DMS114 treated with DMSO at 0.1 percent for 48 hours (cell line): ENCODE measurements at regions not wholly inside any gene's neighbourhood (a gene's known extent, or its start where the extent isn't known, plus 50 kb on each side); places are given as distances from the start of the nearest gene placed in this dataset.

Experiments used
- DNase-seq: peaks from one replicate; lab custom pipeline; 2025; ENCODE audit not compliant: unreplicated experiment; lab: John Stamatoyannopoulos, UW

DNA sequence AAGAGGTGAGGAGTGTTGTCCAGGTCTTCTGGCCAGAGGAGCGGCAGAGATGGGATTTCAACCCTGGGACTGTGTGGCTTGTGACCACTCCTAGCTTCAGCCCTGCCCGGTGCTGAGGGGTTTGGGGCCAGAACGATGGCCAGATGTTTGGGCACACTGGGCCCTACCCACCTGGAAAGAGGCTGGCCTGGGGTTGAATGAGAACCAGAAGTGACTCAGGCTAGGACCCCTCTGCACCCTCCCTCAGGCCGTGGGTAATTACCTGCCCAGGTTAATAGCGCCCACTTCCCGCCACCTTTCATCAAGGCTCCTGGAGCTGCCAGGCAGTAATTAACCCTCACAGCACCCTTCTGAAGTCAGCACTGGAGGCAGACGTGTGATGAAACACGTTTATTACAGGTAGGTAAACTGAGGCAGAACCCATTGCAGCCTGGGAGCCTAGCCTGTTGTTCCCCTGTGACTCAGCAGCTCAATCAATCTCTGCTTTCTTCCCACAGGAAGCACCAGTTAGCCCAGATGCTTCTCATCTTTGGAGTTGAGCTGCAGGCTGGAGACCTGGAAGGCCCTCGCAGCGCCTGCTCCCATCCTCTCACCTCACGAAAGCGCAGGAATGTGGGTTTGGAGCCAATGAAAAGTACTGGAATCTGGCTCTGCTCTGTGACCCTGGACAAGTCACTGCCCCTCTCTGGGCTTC is 120.8 kb downstream of the CEBPB start:
- no peak for DNase-seq

- DNase-seq = no peak
Measured at GRCh38 chr20:50312002-50312681, 121.5 kb downstream of the CEBPB start.

GRCh38 chr20:50312682-50313521 is 122.3 kb downstream of the CEBPB start:
- no peak for DNase-seq

GRCh38 chr20:50313522-50313820 is 122.8 kb downstream of the CEBPB start:
- no peak for DNase-seq

- no peak for DNase-seq
Measured at GRCh38 chr20:50313827-50314677, 123.4 kb downstream of the CEBPB start.

GRCh38 chr20:50314678-50315335 is 124.2 kb downstream of the CEBPB start:
- no peak for DNase-seq

DNA sequence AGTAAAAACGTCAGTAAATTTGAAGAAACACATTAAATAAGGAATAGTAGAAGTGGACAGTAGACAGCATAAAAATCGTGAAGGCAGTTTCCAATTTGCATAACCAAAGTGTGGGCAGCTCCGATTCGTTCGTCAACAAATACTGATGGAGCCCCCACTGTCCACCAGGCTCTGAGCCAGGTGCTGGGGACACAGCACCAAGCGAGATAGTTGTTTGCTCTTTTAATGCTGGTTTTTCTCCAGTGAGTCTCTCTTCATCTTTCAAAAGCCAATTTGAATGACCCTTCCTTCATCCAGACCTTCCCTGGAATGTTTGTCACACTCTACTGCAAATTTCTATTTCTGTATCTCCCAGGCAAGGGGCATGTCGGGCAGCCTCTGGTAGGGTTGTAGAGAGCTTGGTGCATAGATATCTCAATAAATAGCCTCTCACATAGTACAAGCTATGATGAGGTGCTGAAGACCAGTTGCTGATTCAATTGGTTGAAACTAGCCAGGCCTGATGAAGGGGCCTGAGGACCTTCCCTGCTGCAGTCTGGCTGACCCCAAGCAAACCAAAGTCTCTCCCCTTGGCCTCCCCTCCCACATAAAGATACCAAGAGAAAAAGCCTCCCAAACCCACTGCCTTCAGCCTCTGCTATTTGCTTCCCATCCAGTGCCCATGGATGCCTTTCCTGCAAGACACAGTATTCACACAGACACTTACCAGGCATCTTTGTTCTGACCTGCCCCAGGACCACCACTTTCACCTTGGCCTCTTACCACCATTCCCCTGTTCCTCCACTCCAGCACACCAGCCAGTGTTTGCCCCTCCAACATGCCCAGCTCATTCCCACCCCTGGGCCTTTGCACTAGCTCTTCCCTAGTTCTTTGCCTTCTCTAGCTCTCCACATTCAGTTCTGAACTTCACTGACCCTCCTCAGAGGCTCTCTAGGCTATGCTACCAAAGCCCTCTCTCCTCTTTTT is 125.2 kb downstream of the CEBPB start:
- no peak for DNase-seq

GRCh38 chr20:50317116-50317515 is 126.5 kb downstream of the CEBPB start:
- DNase-seq = no peak

DNA sequence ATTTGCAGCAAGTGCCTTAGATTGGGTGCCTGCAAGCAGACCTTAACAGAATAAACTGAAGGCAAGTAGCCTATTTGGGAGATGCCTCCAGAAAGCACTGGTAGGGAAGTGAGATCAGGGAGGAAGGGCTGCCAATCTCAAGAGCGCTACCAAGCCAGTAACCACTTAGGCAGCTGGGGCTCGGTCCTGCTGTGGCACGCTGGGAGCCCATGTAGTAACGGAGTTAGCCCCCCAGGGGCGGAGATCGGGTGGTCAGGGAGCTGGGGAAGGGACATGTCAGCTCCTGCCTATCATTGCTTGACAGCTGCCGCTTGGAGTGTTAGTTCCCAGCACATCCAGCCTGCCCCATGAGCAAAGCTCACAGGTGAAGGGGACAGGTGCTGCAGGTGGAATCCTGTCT is 127.0 kb downstream of the CEBPB start:
- no peak for DNase-seq

GRCh38 chr20:50318710-50319109 is 128.1 kb downstream of the CEBPB start:
- no peak for DNase-seq

- DNase-seq = no peak
Measured at GRCh38 chr20:50320005-50320900, 129.6 kb downstream of the CEBPB start.

- DNase-seq = no peak
Measured at GRCh38 chr20:50320901-50321796, 130.5 kb downstream of the CEBPB start.

DNA sequence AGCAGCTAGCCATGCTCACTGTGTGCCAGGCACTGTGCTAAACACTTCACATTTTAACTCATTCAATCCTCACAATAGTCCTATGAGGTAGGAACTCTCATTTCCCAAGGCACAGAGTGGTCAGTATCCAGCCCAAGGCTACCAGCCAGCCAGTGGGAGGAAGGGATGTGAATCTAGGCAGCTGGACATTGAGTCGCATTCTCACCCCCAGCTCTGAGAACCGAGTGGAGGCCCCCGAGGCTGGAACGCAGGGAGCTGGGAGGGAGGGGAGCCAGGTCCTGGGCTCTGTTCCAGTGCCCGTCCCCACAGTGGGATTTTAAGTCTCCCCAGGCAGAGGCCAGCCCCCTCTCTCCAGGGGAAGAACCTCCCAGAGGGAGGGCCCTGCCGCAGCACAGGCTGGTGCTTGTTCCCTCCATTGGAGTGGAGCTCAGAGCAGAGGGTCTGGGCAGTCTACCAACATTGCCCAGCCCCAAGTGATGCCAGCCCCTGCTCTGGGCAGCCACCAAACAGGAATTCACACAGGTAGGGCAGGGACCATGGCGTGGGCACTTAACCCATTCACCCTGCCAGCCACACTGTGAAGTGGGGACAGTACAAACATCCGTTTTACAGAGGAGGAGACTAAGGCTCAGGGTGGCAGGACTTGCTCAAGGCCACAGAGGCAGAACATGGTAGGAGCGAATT is 131.3 kb downstream of the CEBPB start:
- DNase-seq = no peak

DNA sequence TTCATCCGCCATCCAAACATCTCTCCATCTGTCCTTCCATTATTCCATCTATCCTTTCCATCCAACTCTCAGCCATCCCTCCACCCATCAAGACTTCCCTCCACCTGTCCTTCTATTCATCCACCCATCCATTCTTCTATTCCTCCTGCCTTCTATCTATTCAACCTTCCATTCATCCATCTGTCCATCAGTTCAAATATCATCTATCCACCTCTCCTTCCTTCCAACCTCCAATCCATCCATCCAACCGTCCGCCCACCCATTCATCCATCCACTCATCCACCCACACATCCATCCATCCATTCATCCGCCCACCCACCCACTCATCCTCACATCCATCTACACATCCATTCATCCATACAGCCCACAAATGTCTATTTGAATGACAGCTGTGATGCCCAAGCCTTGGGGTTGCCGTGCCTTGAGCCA is 132.1 kb downstream of the CEBPB start:
- no peak for DNase-seq

DNA sequence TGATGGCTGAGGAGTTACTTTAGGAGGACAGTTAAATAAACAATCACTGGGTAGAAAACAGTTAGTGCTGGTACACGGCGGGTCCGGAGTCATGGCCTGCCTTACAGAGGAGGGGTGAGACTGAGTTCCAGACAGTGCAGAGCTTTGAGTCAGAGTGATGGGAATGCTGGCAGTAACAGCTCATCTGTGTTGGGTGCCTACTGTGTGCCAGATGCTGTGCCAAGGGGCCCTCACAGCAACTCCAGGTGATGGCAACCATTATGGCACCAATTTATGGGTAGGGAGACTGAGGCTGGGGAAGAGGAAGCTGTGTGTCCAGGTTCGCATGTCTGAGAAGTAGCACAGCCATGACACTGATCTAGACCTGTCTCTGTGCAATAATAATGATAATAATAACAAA is 132.6 kb downstream of the CEBPB start:
- DNase-seq = no peak

DNA sequence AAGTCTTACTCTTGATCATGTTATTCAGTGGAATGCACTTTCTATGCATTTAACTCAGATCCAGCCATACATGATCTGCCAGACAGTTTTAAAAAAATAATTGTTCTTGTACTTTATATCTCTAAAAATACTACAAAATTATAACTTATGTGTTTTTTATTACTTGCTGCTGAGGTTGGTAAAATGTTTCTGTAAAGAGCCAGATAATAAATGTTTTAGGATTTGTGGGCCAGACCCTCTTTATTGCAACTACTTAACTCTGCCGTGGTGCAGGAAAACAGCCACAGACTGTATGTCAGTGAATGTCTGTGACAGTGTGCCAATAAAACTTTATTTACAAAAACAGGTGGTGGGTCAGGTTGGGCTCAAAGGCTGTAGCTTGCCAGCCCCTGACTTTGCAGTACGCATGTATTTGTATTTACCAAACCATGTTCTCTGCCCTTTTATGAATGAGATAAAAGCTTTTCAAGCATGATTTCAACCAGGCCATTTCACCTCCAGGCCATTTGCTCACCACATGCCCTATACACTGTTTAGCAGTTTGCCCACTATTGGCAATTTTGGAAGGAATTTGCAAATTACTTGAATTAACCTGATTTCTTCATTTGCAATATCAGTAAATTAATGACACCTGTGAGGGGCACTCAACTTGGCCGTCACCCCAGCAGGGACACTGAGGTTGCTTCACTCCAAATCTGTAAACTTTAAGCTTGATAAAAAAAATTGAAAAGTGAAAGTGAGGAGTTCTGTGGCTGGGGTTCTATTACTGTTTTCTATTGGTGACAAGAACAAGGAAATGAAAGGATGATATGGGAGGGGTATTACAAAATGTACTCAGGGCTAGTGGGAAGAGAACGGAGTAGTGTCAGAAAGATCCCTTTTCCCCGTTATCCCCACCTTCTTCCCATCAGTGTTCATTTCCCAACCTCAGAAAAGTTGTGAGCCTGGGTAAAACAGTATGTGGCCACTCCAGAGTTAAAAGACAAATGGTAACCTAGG is 133.4 kb downstream of the CEBPB start:
- no peak for DNase-seq
